ENCODE measurements at regions not wholly inside any gene's neighbourhood (a gene's known extent, or its start where the extent isn't known, plus 50 kb on each side); places are given as distances from the start of the nearest gene placed in this dataset.
A peak's percentile ranks its signal among the peaks of the same experiment; 100 is the strongest.
"Not testable (repeated sequence)": the region's sequence is repeated elsewhere in the genome, so short reads cannot be mapped to it uniquely, and the experiment has no call there.

GRCh38 chr2:39996653-39997080 is 217.6 kb upstream of the THUMPD2 start:
- DNase-seq (ENCODE audit: low spot score) = peak; percentile 98

DNA sequence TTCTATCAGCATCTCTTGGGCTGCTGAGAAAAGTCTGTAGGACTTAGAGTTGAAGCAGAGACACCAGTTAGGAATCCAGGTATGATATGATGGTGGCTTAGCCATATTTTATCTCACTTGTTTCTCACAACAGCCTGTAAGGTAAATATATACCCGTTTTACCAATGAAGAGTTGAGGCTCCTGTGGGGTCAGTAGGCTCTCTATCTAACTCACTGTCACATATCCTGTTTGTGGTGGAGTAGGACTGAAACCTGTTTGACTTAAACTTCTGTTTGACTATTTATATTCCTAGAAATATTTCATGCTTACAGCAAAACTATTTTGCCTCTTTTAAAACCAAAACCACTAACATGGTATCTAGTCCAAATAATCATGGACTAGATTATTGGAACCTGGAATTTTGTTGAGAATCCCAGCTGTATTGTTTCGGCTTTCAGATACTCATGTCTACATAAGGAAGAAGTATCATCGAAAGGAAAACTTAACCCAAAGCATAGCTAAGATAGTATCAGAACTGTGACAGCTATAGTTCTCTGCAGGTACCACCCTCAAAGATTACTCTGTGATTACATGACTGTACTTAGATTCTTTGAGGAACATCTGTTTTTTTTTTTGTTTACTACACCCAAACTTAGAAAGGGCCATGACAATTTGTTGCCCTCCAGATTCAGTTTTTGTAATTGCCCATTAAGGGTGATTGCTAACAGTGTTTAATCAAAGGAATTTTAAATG is 216.1 kb upstream of the THUMPD2 start:
- no peak for DNase-seq (ENCODE audit: low spot score)

GRCh38 chr2:39994151-39994550 is 215.1 kb upstream of the THUMPD2 start:
- peak; percentile 82 for DNase-seq (ENCODE audit: low spot score)

GRCh38 chr2:39991298-39991697 is 212.2 kb upstream of the THUMPD2 start:
- no peak for DNase-seq (ENCODE audit: low spot score)

DNA sequence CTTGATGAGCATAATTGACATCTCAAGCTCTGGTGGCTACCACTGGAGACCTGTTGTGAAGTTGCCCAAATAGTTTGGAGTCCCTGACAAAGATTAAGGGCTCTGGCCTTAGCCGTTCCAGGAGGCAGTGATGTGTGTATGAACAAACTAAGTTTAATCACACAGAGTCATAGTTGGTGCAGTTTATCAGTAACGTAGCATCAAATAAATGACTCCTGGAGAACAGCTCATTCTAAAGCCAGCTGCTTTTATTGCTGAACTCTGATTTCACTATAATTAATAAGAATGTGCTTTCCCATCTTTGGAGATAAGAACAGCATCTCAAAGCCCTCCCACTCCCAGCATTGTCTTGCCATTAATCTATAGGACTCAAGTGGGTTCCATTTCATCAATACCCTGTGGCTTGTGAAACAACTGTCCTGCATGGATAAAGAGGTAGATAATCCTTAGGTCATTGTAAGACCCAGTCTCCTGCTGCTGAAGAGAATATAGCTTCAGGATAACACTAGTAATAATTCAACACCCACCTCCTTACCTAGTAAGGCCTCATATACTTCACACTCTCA is 211.4 kb upstream of the THUMPD2 start:
- DNase-seq (ENCODE audit: low spot score) = peak; percentile 55

- peak; percentile 35 for DNase-seq (ENCODE audit: low spot score)
Measured at GRCh38 chr2:39989888-39990287, 210.8 kb upstream of the THUMPD2 start.

DNA sequence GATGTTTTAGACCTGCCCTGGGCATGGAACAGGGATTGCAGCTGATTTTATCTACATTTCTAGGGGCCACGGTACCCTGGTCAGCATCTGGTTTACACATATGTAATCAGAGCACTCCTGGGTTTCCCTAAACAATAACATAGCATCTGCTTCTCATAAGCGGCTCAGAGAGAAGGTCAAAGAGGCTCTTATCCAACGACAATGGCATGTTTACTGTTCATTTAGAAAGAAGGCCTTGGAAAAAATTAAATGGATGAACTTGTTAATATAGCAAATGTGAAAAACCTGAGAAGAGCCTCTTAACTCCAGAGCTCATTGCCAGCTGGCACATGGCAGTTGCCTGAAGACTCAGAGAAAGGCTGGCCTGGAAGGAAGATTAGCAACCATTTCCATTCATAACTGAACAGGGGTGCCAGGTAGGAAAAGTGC is 202.8 kb upstream of the THUMPD2 start:
- DNase-seq (ENCODE audit: low spot score) = no peak

GRCh38 chr2:39975476-39976020 is 196.5 kb upstream of the THUMPD2 start:
- DNase-seq (ENCODE audit: low spot score) = no peak

DNA sequence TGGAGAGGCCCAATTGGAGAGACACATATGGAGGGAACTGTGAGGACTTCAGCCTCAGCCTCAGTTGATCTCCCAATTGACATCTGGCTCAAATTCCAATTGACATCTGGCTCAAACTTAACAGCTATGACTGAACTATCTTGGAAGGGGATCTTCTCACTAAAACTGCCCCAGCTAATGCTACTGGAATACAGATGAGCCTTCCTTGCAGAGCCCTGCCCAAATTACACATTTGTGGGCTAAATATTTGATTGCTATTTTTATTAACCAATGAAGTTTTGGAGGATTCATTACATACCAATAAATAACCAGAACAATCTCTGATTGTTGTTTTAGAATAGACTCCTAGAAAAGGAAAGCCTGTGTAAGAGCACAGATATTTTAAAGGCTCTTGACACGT is 189.0 kb upstream of the THUMPD2 start:
- DNase-seq (ENCODE audit: low spot score) = no peak

- DNase-seq (ENCODE audit: low spot score) = not testable (repeated sequence)
Measured at GRCh38 chr2:39960681-39961080, 181.6 kb upstream of the THUMPD2 start.

- peak; percentile 28 for DNase-seq (ENCODE audit: low spot score)
Measured at GRCh38 chr2:39954346-39954745, 175.3 kb upstream of the THUMPD2 start.

- DNase-seq (ENCODE audit: low spot score) = no peak
Measured at GRCh38 chr2:39949131-39949530, 170.1 kb upstream of the THUMPD2 start.

DNA sequence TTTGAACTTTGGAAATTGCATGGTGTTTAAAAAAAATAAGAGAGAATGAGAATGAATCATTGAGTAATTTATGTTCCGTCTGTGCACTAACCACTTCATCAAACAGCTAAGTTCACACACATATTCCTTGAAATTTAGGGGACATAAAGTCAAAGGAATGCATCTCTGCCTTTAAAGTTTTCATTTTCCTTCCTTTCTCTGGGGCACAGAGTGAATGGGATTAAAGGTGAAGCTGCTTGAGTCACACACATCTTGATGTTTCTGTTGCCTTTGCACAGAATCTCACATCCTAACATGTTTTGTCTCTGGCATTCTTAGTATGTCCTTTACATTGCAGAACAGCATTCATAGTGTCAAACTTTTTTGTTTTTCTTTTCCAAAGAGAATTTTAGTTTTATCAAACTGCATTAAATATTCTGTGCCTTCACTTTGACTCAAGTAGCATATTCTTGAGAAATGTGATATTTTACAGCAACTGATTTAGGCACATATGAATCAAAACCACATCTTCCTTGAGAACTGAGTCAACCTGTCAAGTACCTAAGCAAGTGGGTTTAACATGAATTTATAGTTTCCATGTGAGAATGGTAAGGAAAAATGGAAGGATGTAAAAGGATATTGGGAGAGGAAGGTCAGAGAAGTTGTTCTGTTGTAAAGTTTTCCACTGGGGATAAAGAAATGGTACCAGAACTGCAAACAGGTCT is 169.1 kb upstream of the THUMPD2 start:
- DNase-seq (ENCODE audit: low spot score) = peak; percentile 38

DNA sequence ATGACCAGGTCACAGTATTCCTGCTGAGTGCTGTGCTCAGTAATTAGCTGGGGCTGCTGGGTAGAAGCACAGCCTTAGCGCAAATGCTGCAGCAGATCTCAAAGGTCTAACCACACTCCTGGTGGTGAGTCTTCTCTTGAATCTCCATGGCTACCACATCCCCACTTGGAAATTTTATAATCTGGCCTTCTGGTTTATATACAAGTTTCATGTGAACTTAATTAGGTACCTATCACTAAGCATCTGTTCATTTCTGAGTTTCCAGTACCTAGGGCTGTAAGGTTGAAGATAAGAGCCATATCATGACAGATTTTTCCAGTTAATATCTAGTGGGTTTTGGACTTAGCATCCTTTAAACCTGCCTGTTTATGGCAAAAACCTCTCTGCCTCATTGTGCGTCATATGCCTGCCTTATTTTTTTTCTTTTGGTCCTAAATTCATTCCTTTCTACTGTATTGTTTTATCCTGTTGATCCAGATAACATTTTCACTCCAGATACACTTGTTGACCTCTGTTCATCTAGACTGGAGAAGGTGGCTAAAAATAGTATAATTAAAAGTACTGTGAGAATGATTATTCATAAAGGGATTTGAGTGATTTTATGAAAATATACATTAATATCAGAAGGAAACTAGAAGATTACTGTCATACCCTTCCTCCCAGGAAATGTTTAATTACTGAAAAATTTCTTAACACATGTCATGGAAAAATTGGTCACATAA is 168.4 kb upstream of the THUMPD2 start:
- DNase-seq (ENCODE audit: low spot score) = peak; percentile 4

GRCh38 chr2:39942950-39943349 is 163.9 kb upstream of the THUMPD2 start:
- peak; percentile 43 for DNase-seq (ENCODE audit: low spot score)

DNA sequence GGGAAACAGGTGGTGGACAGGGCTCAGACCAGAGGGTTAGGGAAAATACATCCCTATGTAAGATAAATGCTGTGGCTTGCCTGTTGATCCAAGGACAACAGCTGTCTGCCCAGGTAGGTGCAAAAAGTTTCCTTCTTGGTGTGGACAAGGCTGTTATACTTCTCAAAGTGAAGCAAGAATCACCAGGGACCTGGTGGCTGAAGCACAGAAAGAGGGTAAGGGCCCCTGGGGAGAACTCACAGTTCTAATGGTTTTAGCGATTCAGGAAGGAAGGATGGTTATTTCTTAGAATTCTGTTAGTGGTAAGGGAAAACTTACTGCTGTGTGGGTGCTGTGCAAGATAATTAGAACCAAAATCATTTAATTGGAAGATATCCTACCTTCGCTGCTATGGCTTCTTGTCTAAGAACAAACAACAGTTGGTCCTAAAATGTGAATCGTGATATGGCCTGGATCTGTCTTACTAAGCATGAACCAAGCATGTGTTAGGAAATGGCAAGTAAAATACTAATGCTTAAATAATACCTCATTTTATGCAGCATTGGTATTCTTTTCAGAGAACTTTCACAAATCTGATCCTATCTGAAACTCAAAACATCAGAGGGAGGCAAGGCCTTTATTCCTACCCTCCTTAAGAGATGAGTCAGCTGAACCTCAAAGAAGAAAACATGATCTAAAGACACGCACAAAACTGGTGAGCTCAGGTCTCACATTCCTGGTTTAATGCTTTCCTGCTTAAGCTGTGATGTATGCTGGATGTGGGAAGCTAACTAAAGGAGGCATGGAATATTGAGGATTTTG is 159.2 kb upstream of the THUMPD2 start:
- peak; percentile 52 for DNase-seq (ENCODE audit: low spot score)

GRCh38 chr2:39937621-39938020 is 158.6 kb upstream of the THUMPD2 start:
- DNase-seq (ENCODE audit: low spot score) = no peak

- DNase-seq (ENCODE audit: low spot score) = no peak
Measured at GRCh38 chr2:39934851-39935250, 155.8 kb upstream of the THUMPD2 start.

- DNase-seq (ENCODE audit: low spot score) = no peak
Measured at GRCh38 chr2:39933196-39933595, 154.1 kb upstream of the THUMPD2 start.

GRCh38 chr2:39932198-39932597 is 153.1 kb upstream of the THUMPD2 start:
- no peak for DNase-seq (ENCODE audit: low spot score)
